K562 (cell line): ENCODE measurements at regions not wholly inside any gene's neighbourhood (a gene's known extent, or its start where the extent isn't known, plus 50 kb on each side); places are given as distances from the start of the nearest gene placed in this dataset.

Experiments
- ATAC-seq: fragments of 200-7000 bp; cut with Tn5 transposase; 3 replicates; pipeline ENCODE4 v1.9.1; 2020; ENCODE audit warnings: moderate library complexity
- BruUV-seq: library from RNA; stranded (reverse); fragments of 400-500 nt; replicated peaks from 2 replicates; lab custom pipeline; 2021; lab: Mats Ljungman, UMichigan
- CTCF ChIA-PET: fragments of 300-600 bp; formaldehyde crosslinking; extraction: SDS; loops from one replicate; lab custom pipeline; 2021; ENCODE audit warnings: low intra/inter-chr PET ratio; lab: Yijun Ruan, JAX
- POLR2A ChIA-PET: fragments of 300-600, 350-650 bp; sonication (Branson Sonifier 250); formaldehyde crosslinking; extraction: SDS; loops from one replicate; lab custom pipeline; 2021; ENCODE audit warnings: antibody characterized with exemption, inconsistent platforms; lab: Yijun Ruan, JAX
- DNase-seq, 4 experiments: peaks; one replicate each; pipeline versions ENCODE4 v3.0.0 to v3.0.0-alpha.2; 2011 to 2018; ENCODE audit warnings: low spot score in 3 of 4, mixed read lengths in 3 of 4; ENCODE audit errors: extremely low read depth in 1 of 4
- FAIRE-seq: peaks from 2 replicates; lab custom pipeline; 2011; peaks lifted over from hg19 to GRCh38; lab: Jason Lieb, UNC
- H2AFZ ChIP-seq: 2 replicates; pipeline ENCODE4 v1.6.0; 2011; ENCODE audit warnings: low read depth, low read length, control low read depth, inconsistent platforms
- H3K27ac ChIP-seq: fragments of 200-600 bp; 3 replicates; pipeline ENCODE4 v1.8.0; 2011; ENCODE audit warnings: low read depth, mild to moderate bottlenecking, control low read depth, inconsistent platforms, low read length, moderate library complexity, mixed read lengths; ENCODE audit errors: extremely low read depth
- H3K27me3 ChIP-seq, 2 experiments: fragments of 300-600 bp in 1 of 2; 2 replicates in 1 of 2; 3 replicates in 1 of 2; pipeline versions ENCODE4 v1.6.0 to v1.8.0; 2011; ENCODE audit warnings: inconsistent platforms in 2 of 2, low read length in 2 of 2, mild to moderate bottlenecking in 1 of 2, mixed read lengths in 1 of 2, moderate library complexity in 1 of 2; ENCODE audit not compliant: control insufficient read depth in 2 of 2, insufficient read depth in 2 of 2
- H3K36me3 ChIP-seq: fragments of 300-600 bp; 3 replicates; pipeline ENCODE4 v1.8.0; 2011; ENCODE audit warnings: mild to moderate bottlenecking, low read length, inconsistent platforms; ENCODE audit not compliant: control insufficient read depth, insufficient read depth
- H3K4me1 ChIP-seq, 2 experiments: fragments of 200-600 bp in 1 of 2; replicated peaks in 1 of 2; 2 replicates in 1 of 2; 3 replicates in 1 of 2; pipeline versions ENCODE4 v1.5.1 to v1.8.0; 2011; ENCODE audit warnings: inconsistent platforms in 2 of 2, low read length in 2 of 2, mild to moderate bottlenecking in 1 of 2, mixed read lengths in 1 of 2, moderate library complexity in 1 of 2; ENCODE audit not compliant: control insufficient read depth in 2 of 2, insufficient read depth in 2 of 2
- H3K4me2 ChIP-seq: 2 replicates; pipeline ENCODE4 v1.6.1; 2011; ENCODE audit warnings: low read length, control low read depth, inconsistent platforms, mixed read lengths; ENCODE audit not compliant: insufficient read depth
- H3K4me3 ChIP-seq: fragments of 200-600 bp; sonication (generic), shearing (Covaris generic); 2 replicates; pipeline ENCODE4 v1.5.1; 2016; ENCODE audit warnings: control low read depth, inconsistent platforms
- H3K79me2 ChIP-seq: fragments of 200-600 bp; 3 replicates; pipeline ENCODE4 v1.8.0; 2011; ENCODE audit warnings: low read length, inconsistent platforms; ENCODE audit not compliant: control insufficient read depth, insufficient read depth
- H3K9ac ChIP-seq, 2 experiments: 2 replicates each; pipeline versions ENCODE4 v1.6.0 to v1.6.1; 2011; ENCODE audit warnings: low read depth in 2 of 2, low read length in 2 of 2, control low read depth in 1 of 2, inconsistent platforms in 1 of 2, mild to moderate bottlenecking in 1 of 2, mixed read lengths in 1 of 2; ENCODE audit not compliant: insufficient read depth in 1 of 2
- H3K9me1 ChIP-seq: one replicate; pipeline ENCODE4 v1.6.0; 2011; ENCODE audit warnings: inconsistent platforms, mild to moderate bottlenecking, low read length, moderate library complexity; ENCODE audit not compliant: control insufficient read depth, insufficient read depth
- H3K9me3 ChIP-seq: replicated peaks from 2 replicates; pipeline ENCODE4 v1.5.1; 2011; ENCODE audit warnings: low read depth, low read length, inconsistent platforms; ENCODE audit not compliant: control insufficient read depth, insufficient read depth
- H4K20me1 ChIP-seq: replicated peaks from 2 replicates; pipeline ENCODE4 v1.6.1; 2011; ENCODE audit warnings: low read length, inconsistent platforms, mixed read lengths; ENCODE audit not compliant: control insufficient read depth, insufficient read depth
- KDM2B ChIP-seq: fragments of 250-450 bp; sonication (Bioruptor Pico); IDR thresholded peaks from 2 replicates; pipeline ENCODE4 v1.8.0; 2021; ENCODE audit warnings: mild to moderate bottlenecking, moderate library complexity
- MCM7 ChIP-seq, 2 experiments: fragments of 450-650 bp; IDR thresholded peaks; 2 replicates each; pipeline ENCODE4 v1.6.1; 2016 to 2018
- NUFIP1 ChIP-seq: fragments of 450-650 bp; IDR thresholded peaks from 2 replicates; pipeline ENCODE4 v1.6.1; 2018; ENCODE audit not compliant: partially characterized antibody
- RBM15 ChIP-seq: fragments of 200-400 bp; formaldehyde crosslinking; IDR thresholded peaks from 2 replicates; pipeline ENCODE4 v1.6.1; 2018; ENCODE audit warnings: mild to moderate bottlenecking, low read length, moderate library complexity; ENCODE audit not compliant: insufficient read depth
- ZNF239 ChIP-seq: fragments of 250-450 bp; sonication (Bioruptor Pico); IDR thresholded peaks from 2 replicates; pipeline ENCODE4 v1.4.0; 2020; ENCODE audit warnings: mild to moderate bottlenecking
- WGBS: fragments of 100-300 bp; shearing (Covaris generic); methylation state at CpG from one replicate; pipeline ENCODE4 v1.1.6; 2016; ENCODE audit warnings: low coverage, mixed read lengths; ENCODE audit not compliant: insufficient coverage; ENCODE audit errors: missing lambda C conversion rate; 5-methylcytosine and 5-hydroxymethylcytosine counted together
- in situ Hi-C: fragments of 300-500 bp; cut with MboI; formaldehyde crosslinking; loops from 4 replicates; pipeline ENCODE4 v1.15.0; 2018; ENCODE audit warnings: inconsistent platforms, mixed read lengths
- intact Hi-C: fragments of 100-400 bp; cut with micrococcal nuclease; formaldehyde crosslinking; loops from 2 replicates; pipeline ENCODE4 v1.14.2; 2022
- TF ChIP-seq, protein P1 (sequence below): fragments of 450-650 bp; IDR thresholded peaks from 2 replicates; pipeline ENCODE4 v1.6.1; 2017; ENCODE audit warnings: antibody characterized with exemption, mild to moderate bottlenecking

GRCh38 chr11:27812341-27812740 is 112.1 kb upstream of the BDNF start:
- H3K9ac ChIP-seq = no peak overlapping the region
- no peak overlapping the region for H3K4me2 ChIP-seq
- in situ Hi-C loops (no loop called here), intact Hi-C loops (no loop called here)
- H3K4me1 ChIP-seq = no peaks in the 10 kb centered on the region
- no peaks in the 10 kb centered on the region for H3K36me3 ChIP-seq
- DNase-seq (no peak), FAIRE-seq (no peak), ATAC-seq (no peak)
- H3K27me3 ChIP-seq = no peaks in the 10 kb centered on the region
- CTCF ChIA-PET = no interaction called here
- H3K27ac ChIP-seq = no peak overlapping the region
- POLR2A ChIA-PET = interaction anchor here (0.7 kb wide), 1 partner anchor 16 kb away, joined by 3 read pairs; no protein-coding TSS in a partner anchor
- no peaks in the 10 kb centered on the region for H3K9me3 ChIP-seq
- H2AFZ ChIP-seq = no peak overlapping the region
- no peaks in the 10 kb centered on the region for H3K79me2 ChIP-seq
- no peaks in the 10 kb centered on the region for H4K20me1 ChIP-seq
- no TSS peak for BruUV-seq
- H3K4me3 ChIP-seq = no peak overlapping the region
- no peak for TF ChIP-seq KDM2B (CRISPR knock-in tag)
- no peaks in the 10 kb centered on the region for H3K9me1 ChIP-seq
- WGBS = 4% methylated on average over 2 of the region's 2 CpGs

DNA sequence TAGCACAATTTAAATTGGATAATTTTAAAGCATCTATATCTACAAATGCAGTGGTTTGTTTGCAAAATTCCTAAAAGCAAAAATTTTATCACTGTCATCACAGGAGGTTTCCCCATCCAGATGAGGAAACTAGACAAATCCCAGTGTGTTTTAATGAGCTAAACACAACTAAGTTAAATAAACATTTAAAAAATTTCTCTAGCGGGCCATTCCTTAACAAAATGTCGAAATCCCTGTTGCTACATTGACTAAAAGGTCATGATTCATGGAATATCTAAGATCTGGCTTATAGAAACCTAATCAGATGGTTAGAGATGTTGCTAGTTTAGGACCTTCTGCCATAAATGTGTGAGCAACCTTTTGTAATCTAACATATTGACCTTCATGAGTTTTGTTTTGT is 107.3 kb upstream of the BDNF start:
- WGBS = 0% methylated on average over 2 of the region's 2 CpGs
- intact Hi-C loops = no loop called here
- H2AFZ ChIP-seq = no peak overlapping the region
- H3K9me1 ChIP-seq = no peaks in the 10 kb centered on the region
- in situ Hi-C loops = no loop called here
- H3K4me3 ChIP-seq = no peak overlapping the region
- no TSS peak for BruUV-seq
- H3K36me3 ChIP-seq = no peaks in the 10 kb centered on the region
- no peaks in the 10 kb centered on the region for H3K79me2 ChIP-seq
- DNase-seq (no peak), ATAC-seq (no peak), FAIRE-seq (no peak)
- H3K27me3 ChIP-seq = no peaks in the 10 kb centered on the region
- H3K9ac ChIP-seq = no peak overlapping the region
- CTCF ChIA-PET = no interaction called here
- no peak overlapping the region for H3K27ac ChIP-seq
- no peaks in the 10 kb centered on the region for H3K9me3 ChIP-seq
- H3K4me2 ChIP-seq = no peak overlapping the region
- H4K20me1 ChIP-seq = no peaks in the 10 kb centered on the region
- no peaks in the 10 kb centered on the region; a peak in 1 of 5 replicates for H3K4me1 ChIP-seq
- POLR2A ChIA-PET = no interaction called here
- TF ChIP-seq ZNF239 = no peak
- TF ChIP-seq, protein P1, sequence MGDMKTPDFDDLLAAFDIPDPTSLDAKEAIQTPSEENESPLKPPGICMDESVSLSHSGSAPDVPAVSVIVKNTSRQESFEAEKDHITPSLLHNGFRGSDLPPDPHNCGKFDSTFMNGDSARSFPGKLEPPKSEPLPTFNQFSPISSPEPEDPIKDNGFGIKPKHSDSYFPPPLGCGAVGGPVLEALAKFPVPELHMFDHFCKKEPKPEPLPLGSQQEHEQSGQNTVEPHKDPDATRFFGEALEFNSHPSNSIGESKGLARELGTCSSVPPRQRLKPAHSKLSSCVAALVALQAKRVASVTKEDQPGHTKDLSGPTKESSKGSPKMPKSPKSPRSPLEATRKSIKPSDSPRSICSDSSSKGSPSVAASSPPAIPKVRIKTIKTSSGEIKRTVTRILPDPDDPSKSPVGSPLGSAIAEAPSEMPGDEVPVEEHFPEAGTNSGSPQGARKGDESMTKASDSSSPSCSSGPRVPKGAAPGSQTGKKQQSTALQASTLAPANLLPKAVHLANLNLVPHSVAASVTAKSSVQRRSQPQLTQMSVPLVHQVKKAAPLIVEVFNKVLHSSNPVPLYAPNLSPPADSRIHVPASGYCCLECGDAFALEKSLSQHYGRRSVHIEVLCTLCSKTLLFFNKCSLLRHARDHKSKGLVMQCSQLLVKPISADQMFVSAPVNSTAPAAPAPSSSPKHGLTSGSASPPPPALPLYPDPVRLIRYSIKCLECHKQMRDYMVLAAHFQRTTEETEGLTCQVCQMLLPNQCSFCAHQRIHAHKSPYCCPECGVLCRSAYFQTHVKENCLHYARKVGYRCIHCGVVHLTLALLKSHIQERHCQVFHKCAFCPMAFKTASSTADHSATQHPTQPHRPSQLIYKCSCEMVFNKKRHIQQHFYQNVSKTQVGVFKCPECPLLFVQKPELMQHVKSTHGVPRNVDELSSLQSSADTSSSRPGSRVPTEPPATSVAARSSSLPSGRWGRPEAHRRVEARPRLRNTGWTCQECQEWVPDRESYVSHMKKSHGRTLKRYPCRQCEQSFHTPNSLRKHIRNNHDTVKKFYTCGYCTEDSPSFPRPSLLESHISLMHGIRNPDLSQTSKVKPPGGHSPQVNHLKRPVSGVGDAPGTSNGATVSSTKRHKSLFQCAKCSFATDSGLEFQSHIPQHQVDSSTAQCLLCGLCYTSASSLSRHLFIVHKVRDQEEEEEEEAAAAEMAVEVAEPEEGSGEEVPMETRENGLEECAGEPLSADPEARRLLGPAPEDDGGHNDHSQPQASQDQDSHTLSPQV = no peak
- TF ChIP-seq RBM15 = no peak
- no peak for TF ChIP-seq NUFIP1
- TF ChIP-seq MCM7 (IDR thresholded peaks at IDR 0.05) = no peak
